NT2/D1 (cell line): ENCODE measurements at regions not wholly inside any gene's neighbourhood (a gene's known extent, or its start where the extent isn't known, plus 50 kb on each side); places are given as distances from the start of the nearest gene placed in this dataset.

ENCODE experiments used
- SUZ12 ChIP-seq: IDR thresholded peaks from 2 replicates; pipeline ENCODE4 v1.6.1; 2011; ENCODE audit not compliant: insufficient read length, insufficient read depth; ENCODE audit errors: extremely low read depth
- YY1 ChIP-seq: IDR thresholded peaks from 2 replicates; pipeline ENCODE4 v1.6.1; 2011; ENCODE audit not compliant: insufficient read length, insufficient read depth
- ZNF274 ChIP-seq: IDR thresholded peaks from 2 replicates; pipeline ENCODE4 v1.6.1; 2011; ENCODE audit warnings: mild to moderate bottlenecking, low read depth, low read length

- no peak for TF ChIP-seq YY1
- no peak for TF ChIP-seq SUZ12
- TF ChIP-seq ZNF274, result no peak
These were observed 147.7 kb upstream of the SYT10 start for GRCh38 chr12:33587354-33587753.
